GM12874 (cell line): ENCODE measurements at regions not wholly inside any gene's neighbourhood (a gene's known extent, or its start where the extent isn't known, plus 50 kb on each side); places are given as distances from the start of the nearest gene placed in this dataset.

ENCODE experiments used
- TF ChIP-seq, protein P1 (sequence below): IDR thresholded peaks from 2 replicates; pipeline ENCODE4 v1.5.1; 2011; ENCODE audit warnings: low read depth, mild to moderate bottlenecking, control low read depth, low read length, moderate library complexity; ENCODE audit not compliant: insufficient read depth

DNA sequence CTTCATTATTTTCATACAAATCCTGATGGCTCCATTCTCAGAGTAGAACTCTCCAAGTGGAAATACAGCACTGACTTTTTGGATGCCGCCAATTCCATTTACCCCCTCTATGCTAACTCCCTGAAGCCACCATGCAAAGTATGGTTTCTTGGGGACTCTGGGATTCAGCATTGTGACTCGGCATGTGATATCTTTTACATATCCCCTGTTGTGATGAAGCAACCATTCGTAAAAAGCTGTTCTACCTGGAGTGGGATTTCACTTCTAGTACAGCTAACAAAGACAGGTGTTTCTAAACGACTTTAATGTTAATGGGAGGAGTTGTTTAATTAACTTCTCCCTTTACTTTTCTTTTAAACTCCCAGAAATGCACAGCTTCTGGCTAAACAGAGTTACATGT lies 533.5 kb downstream of the RBFOX1 start:
- TF ChIP-seq, protein P1, sequence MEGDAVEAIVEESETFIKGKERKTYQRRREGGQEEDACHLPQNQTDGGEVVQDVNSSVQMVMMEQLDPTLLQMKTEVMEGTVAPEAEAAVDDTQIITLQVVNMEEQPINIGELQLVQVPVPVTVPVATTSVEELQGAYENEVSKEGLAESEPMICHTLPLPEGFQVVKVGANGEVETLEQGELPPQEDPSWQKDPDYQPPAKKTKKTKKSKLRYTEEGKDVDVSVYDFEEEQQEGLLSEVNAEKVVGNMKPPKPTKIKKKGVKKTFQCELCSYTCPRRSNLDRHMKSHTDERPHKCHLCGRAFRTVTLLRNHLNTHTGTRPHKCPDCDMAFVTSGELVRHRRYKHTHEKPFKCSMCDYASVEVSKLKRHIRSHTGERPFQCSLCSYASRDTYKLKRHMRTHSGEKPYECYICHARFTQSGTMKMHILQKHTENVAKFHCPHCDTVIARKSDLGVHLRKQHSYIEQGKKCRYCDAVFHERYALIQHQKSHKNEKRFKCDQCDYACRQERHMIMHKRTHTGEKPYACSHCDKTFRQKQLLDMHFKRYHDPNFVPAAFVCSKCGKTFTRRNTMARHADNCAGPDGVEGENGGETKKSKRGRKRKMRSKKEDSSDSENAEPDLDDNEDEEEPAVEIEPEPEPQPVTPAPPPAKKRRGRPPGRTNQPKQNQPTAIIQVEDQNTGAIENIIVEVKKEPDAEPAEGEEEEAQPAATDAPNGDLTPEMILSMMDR = no peak

DNA sequence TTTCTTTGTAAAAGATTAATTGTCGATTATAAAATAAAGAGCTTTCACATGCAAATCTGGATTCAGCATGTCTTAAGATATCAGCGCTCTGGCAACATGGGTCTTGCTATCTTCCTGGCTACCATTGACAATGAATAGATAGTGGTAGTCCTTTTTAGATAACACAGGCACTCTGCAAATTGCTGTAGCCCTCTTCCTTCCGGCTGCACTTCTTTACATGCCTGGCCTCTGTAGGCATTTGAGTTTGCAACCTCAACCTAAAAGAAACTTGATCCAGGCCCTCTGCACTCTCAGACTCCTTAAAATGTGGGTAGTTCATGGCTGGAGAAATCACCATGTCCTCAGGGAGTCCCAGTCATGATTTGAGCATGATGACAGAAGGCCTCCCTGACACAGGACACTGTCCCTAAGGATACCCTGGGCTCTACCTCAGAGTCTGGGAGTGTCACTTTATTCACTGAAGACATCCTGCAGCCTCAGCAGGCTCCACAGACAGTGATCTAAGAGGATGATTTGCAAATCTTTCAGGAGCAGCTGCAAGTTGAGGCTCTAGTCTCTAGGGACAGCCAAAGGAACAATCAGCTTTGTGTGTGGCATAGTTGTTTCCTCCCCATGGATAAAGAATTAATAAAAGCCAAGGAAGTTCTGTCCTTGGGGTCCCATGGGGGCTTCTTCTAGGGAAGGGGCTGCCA lies 529.4 kb downstream of the RBFOX1 start:
- TF ChIP-seq, protein P1 = no peak

DNA sequence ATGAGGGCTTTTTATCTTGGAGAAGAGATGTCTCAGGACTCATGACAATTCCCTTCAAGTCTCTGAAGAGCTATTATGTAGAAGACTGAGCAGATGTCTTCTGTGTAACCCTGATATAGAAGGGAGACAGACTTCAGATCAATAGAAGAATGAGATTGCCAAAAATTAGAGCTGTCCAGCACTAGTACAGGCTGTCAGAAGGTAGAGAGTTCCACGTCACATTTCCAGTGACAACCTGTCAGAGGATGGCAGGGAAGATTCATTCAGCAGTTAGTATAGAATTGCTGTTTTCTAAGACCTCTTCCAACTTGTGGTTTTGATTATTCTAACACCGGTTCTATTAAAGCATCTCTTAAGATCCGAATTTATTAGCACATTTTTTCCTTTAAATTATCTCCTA lies 520.6 kb downstream of the RBFOX1 start:
- TF ChIP-seq, protein P1 = no peak

DNA sequence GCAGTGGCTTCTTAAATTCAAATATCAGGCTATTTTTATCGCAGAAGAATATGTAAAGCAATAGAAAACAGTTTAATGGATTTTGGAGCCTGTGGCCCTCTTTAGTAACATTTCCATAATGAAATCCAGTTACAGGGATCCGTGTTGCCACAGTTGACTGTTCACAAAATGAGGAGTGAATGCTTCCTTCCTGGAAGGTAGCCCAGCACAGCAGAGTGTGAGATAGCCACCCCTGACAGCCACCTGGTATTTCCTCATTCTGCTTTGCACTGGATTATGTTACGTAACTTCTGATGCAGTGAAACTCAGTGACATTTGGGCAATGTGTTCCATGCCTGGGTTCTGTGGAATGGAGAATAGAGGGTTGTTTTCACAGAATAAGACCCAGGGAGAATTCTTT lies 517.2 kb downstream of the RBFOX1 start:
- TF ChIP-seq, protein P1 = no peak

DNA sequence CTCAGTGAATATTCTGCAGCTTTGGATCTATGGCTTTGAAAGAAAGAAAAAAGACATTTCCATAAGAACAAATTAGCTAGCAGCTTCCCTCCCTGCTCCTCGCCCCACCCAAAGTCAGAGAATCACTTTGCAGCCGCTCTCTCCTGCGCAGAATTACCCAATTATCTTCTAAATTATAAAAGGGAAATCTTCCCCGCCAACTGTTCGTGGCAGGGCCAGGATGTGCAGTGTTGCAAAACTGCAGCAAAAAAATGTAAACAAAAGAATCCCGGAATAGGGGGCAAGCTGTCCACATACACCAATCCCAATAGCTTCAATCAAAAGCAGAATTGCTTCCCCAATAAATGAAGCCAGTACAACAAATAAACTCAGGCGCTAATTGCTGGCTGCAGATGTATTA lies 510.6 kb downstream of the RBFOX1 start:
- TF ChIP-seq, protein P1 = no peak

DNA sequence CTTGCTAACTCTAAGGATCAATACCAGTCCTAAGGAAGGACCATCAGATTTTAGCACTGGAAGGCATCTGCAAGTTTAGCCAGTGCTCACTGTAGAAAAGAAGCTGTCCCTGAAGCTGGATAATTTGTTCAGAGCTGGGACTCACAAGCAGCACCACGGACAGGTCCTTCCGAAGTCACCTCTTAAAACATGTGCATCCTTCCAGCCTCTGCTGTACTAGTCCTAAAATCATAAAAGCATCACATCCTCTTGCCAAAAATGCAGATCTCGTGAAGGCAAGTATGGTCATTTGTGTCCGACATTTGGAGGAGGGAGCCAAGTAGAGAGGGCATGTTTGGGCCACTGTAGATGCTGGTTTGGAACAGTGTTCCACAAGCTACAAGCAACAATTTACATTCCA lies 506.9 kb downstream of the RBFOX1 start:
- TF ChIP-seq, protein P1 = no peak

DNA sequence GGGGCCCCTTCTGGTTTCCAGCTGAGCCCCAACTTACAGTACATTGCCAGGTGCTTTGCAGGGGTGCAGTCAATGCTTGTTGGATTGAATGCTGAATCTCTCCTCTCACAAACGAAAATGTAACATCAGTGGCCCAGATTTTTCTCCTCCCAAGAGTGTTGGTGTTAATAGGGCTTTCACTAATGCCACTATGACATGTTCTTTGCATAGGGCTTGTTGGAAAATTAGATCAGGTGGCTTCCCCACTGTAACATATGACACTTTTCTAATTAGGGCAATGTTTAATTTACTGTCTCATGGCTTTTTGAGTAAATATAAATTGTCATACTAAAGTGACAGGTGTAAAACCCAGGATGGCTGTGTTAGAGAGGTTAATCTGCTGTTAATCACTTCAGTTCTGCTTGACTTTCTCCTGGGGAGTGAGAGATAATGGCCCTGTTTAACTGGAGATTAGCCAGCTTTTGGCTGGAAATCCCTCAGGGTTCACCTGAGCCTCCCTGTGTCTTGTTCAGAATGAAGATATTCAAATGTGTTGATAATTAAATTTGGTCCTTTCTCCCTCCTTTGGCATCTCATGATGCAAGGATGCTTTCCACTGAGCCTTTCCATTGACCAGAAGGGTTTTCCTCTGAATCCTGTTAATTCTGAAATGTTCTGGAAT lies 502.3 kb downstream of the RBFOX1 start:
- TF ChIP-seq, protein P1 = no peak
